T-helper 9 cell (primary cell): ENCODE measurements at regions not wholly inside any gene's neighbourhood (a gene's known extent, or its start where the extent isn't known, plus 50 kb on each side); places are given as distances from the start of the nearest gene placed in this dataset.

Experiments
- DNase-seq: peaks from one replicate; pipeline ENCODE4 v3.0.0-alpha.2; 2020

DNA sequence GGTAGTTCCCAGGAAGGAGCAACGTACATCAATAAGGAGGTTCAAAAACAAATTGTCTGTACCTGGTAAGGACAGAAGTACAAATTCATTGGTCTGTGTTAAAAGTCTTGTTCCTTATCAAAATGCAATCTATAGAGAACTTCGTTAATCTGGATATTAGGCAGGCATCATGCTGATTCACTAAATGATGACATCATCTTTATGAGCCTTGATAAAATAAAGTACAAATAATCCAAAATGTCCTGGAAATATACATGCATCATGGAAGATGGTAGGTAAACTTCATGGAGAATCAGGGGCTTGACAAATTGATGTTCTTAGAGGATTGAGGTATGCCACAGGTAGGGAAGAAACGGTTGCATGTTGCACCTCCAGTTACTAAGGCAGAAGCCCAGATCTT, 433.9 kb downstream of the TRIML1 start:
- no peak for DNase-seq

GRCh38 chr4:188578657-188579056, 439.4 kb downstream of the TRIML1 start:
- no peak for DNase-seq

DNA sequence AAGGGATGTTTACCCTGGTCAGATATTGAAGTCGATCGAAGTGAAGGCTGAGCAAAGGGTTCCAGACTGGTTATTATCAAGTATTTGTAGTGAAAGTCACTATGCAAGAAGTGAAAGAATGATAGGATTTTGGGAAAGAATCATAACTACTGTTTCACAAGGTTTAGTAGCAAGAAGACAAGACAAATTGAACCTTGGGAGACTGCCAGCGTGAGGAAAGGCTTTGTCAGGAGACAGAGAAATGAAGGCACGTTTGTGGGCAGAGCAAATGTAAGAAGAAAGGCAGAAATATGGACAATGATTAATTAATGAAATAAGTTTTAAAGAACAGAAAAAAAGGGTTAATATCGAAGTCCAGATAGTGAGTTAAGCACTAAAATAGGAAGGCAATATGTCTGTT, 456.8 kb downstream of the TRIML1 start:
- no peak for DNase-seq

- no peak for DNase-seq
These were observed 464.4 kb downstream of the TRIML1 start for GRCh38 chr4:188603646-188604045.

DNA sequence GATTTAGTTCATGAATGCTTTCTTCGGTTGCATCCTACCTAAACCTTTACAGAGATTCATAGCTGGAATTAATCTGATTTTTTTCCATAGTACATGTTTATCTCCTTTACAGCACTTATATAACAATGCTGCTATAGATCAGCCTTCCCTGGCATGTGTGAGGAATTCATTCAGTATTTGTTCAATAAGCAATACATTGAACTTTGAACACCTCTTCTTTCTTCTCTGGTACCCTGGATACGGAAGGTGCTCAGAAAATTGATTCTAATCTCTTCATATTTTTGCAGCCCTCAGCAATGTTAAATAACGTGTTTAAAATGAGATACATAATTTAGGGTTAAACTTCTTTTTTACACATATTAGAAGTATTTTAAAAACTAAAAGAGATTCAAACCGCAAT, 467.4 kb downstream of the TRIML1 start:
- no peak for DNase-seq

DNA sequence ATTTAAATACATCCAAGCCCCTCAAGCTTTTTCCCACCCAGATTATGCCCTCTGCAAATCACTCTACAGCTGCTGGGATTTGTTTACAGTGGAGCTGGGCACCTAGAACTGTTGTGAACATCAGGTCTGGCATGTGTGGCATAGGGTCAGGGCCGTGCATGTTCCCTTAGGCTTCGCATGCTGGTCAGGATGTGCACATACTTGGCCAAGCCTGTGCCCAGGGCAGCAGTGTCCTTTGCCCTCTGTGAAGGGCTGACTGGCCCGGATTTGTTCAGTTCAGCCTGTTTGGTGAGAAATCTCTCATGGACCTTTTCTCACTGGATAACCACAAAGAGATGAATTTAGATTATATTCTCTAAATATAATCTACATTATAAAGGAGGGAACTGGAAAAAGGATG, 471.9 kb downstream of the TRIML1 start:
- no peak for DNase-seq

GRCh38 chr4:188612659-188613058, 473.4 kb downstream of the TRIML1 start:
- DNase-seq: no peak

DNA sequence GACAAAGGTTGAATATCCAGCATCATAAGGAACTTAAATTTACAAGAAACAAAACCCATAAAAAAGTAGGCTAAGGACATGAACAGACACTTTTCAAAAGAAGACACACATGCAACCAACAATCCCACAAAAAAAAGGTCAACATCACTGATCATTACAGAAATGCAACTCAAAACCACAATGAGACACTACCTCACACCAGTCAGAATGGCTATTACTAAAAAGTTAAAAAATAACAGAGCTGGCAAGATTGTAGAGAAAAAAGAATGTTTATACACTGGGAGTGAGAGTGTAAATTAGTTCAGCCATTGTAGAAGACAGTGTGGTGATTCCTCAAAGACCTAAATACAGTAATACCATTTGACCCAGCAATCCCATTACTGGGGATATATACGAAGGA, 474.7 kb downstream of the TRIML1 start:
- DNase-seq: no peak

DNA sequence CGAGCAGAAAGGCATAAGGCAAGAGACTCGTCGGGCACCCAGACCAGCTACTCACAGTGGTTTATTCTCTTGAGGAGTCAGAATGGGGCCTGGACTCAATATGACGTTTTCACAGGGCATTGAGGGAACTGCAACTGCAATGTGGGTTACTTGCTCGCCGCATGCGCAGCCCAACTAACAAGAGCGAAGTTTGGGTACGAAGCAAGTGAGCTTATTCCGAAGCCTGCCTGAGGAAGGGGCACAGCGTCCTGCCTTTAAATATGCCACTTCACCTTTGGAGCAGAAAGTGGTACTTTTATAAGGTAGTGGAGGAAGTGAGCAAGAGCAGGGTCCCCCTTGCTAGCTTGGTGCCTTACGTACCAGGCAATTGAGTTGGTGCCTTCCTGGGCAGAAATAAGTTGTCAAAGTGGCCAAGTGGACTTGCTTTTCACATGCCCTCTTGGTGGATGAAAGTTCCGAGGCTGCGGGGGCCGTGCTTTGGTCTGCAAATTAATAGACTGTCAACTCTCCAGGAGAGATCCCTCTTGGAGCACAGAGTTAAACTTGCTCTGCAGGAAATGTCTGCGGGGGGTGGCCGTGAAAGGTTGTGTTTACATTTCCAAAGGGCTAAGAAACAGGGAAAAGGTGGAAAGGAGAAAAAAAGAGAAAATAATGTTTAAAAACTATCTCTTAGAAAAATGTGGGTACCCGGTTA, 480.4 kb downstream of the TRIML1 start:
- DNase-seq: no peak

GRCh38 chr4:188620608-188621007, 481.4 kb downstream of the TRIML1 start:
- no peak for DNase-seq

GRCh38 chr4:188623314-188623854, 484.1 kb downstream of the TRIML1 start:
- no peak for DNase-seq

DNA sequence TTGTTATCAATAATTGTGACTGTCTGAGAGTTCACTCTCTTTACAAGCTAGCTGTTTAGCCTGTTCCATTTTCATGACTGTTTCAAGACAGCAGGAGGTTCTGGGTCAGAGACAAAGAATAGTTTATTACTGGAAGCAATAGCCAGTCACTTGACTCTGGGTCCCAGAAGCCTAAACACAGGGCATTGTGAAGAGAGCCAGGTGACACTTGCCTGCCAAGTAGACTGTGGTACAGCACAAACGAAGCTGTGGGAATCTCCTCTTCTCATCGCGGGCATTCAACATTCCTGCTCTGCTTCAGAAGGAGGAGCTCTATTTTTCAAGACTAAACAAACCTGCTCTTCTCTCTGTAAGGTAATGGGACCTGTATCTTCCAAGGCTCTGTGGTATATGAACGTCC, 485.1 kb downstream of the TRIML1 start:
- no peak for DNase-seq

- DNase-seq: no peak
These were observed 488.7 kb downstream of the TRIML1 start for GRCh38 chr4:188627892-188628291.

GRCh38 chr4:188639479-188640100, 500.3 kb downstream of the TRIML1 start:
- no peak for DNase-seq

DNA sequence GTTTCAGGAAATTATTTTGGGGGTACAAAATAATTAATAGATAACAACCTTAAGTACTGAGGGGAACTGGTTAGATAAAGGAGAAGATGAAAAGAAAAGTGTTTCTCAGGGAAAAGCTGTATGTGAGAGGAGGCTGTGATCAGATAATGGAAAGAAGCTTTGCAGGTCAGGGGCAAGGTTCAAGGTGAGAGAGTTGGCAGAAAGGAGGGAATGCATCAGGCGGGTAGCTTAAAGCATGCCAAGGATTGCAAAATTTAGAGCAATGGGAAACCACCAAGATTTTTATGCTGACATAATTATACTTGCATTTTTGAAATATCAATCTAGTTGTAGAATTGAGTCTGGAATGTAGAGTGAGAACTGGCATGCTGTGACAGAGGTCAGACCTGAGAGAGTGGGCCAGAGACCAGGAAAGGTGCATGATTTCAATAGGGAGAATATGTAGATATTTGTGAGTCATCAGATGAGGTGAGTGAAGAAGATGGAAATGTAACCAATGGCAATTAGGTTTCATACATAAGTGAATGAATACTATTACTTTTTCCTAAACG, 508.7 kb downstream of the TRIML1 start:
- DNase-seq: no peak

GRCh38 chr4:188649635-188650034, 510.4 kb downstream of the TRIML1 start:
- no peak for DNase-seq

- DNase-seq: no peak
These were observed 511.3 kb downstream of the TRIML1 start for GRCh38 chr4:188650516-188650915.

DNA sequence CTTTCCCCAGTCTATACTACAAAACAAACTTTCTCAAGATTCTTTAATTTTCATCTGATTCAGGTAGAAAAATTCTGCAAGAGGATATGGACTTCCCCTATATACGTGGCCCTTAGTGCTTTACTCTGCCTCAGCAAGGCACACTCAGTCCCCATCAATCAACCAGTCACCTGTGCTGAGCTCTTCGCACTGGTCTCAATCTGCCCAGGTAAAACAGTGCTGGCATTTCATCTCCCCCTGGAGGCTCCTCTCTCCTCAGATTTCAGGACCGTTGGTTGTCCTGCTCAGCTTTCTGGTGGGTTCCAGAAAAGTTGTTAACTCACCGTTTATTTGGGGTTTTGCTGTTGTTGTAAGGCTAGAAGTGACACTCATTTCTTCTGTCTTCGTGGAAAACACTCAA, 518.1 kb downstream of the TRIML1 start:
- DNase-seq: no peak

GRCh38 chr4:188658958-188659522, 519.8 kb downstream of the TRIML1 start:
- DNase-seq: no peak

DNA sequence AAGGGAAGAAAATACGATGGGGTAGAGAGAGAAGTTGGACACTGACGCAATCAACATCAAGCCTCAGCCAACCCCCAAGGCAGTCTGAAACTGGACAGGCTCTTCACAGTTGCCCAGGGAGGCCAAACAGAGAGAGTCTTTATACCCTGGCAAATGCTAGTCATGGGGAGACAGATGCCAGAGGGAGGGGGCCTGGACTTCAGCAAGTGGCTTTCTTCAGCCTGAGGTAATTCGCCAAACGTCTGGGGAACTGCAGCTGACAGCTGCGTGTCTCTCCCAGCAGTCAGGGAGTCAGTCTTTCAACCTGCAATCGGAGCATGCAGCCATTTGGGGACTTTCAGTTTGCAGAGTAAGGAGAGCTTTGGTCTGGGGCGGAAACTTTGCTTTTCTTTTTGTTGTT, 521.6 kb downstream of the TRIML1 start:
- DNase-seq: no peak

DNA sequence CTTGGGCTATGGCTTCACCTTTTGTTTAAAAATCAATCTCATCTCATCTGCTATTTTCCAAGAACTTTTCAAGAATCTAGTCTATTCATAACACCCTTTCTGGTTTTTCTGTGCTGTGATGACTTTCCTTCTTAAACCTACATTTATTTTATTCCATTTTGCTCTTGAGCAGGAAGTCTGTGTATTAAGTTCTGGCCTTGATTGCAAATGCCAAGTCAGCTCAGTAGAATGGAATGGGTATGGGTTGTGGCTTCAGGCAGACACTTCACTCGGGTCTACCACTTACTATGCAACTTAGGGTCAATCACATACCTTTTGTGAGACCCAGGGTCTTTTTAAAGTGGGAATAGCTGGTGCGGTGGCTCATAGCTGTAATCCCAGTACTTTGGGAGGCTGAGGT, 522.3 kb downstream of the TRIML1 start:
- DNase-seq: no peak

GRCh38 chr4:188663369-188663768, 524.1 kb downstream of the TRIML1 start:
- DNase-seq: no peak

GRCh38 chr4:188665491-188666457, 526.5 kb downstream of the TRIML1 start:
- no peak for DNase-seq
